HCT116 (cell line): ENCODE measurements at regions not wholly inside any gene's neighbourhood (a gene's known extent, or its start where the extent isn't known, plus 50 kb on each side); places are given as distances from the start of the nearest gene placed in this dataset.

Experiments used
- CTCF ChIP-seq, 3 experiments: fragments of 200-600 bp in 1 of 3; sonication (generic) in 1 of 3; IDR thresholded peaks in 2 of 3; conservative IDR thresholded peaks in 1 of 3; 2 replicates each; pipeline ENCODE4 v1.5.1; 2012 to 2017; ENCODE audit warnings: low read depth in 2 of 3, low read length in 2 of 3, antibody characterized with exemption in 1 of 3, borderline replicate concordance in 1 of 3, control low read depth in 1 of 3, mild to moderate bottlenecking in 1 of 3, mixed read lengths in 1 of 3, mixed run types in 1 of 3, moderate library complexity in 1 of 3; ENCODE audit not compliant: insufficient read depth in 1 of 3
- EGR1 ChIP-seq: IDR thresholded peaks from 2 replicates; pipeline ENCODE4 v1.6.1; 2012; ENCODE audit warnings: low read depth
- ELF1 ChIP-seq: IDR thresholded peaks from 2 replicates; pipeline ENCODE4 v1.6.1; 2012; ENCODE audit warnings: low read depth, borderline replicate concordance
- EZH2 ChIP-seq: fragments of 200-600 bp; sonication (generic); IDR thresholded peaks from 2 replicates; pipeline ENCODE4 v1.6.1; 2017; ENCODE audit warnings: antibody characterized with exemption, mixed run types
- JUND ChIP-seq: IDR thresholded peaks from 2 replicates; pipeline ENCODE4 v1.6.1; 2012
- POLR2A ChIP-seq: IDR thresholded peaks from 2 replicates; pipeline ENCODE4 v1.7.0; 2011; ENCODE audit warnings: borderline replicate concordance; ENCODE audit not compliant: insufficient read depth, insufficient read length; ENCODE audit errors: extremely low read depth
- YY1 ChIP-seq: IDR thresholded peaks from 2 replicates; pipeline ENCODE4 v1.6.1; 2011; ENCODE audit warnings: low read length, low read depth, moderate library complexity, mild to moderate bottlenecking; ENCODE audit not compliant: insufficient replicate concordance; ENCODE audit errors: extremely low read depth
- ZNF274 ChIP-seq: fragments of 200-500 bp; sonication (Bioruptor generic); IDR thresholded peaks from 2 replicates; pipeline ENCODE4 v1.6.1; 2014; ENCODE audit warnings: mild to moderate bottlenecking, low read depth, low read length, inconsistent platforms

GRCh38 chr5:44574678-44575077 lies 185.5 kb upstream of the FGF10 start:
- TF ChIP-seq ZNF274 (no peak), CTCF (IDR thresholded peaks at IDR 0.05 in 2 of 3, conservative IDR thresholded peaks at IDR 0.05 in 1 of 3; ENCODE audit: borderline replicate concordance in 1 of 3, insufficient read depth in 1 of 3, low read depth in 2 of 3, low read length in 2 of 3) (no peak), POLR2A (no peak), ELF1 (no peak), EGR1 (no peak), JUND (no peak), YY1 (no peak), EZH2 (no peak)
